Loucy (cell line): ENCODE measurements at regions not wholly inside any gene's neighbourhood (a gene's known extent, or its start where the extent isn't known, plus 50 kb on each side); places are given as distances from the start of the nearest gene placed in this dataset.

Experiments used
- EZH2phosphoT487 ChIP-seq: fragments of 200-600 bp; IDR thresholded peaks from 2 replicates; pipeline ENCODE4 v1.6.1; 2018; ENCODE audit warnings: antibody characterized with exemption, mild to moderate bottlenecking, moderate library complexity, borderline replicate concordance
- TF ChIP-seq, protein P1 (sequence below): fragments of 200-600 bp; sonication (generic); conservative IDR thresholded peaks from 2 replicates; pipeline ENCODE4 v1.5.1; 2014; ENCODE audit warnings: mild to moderate bottlenecking, antibody characterized with exemption, low read length

DNA sequence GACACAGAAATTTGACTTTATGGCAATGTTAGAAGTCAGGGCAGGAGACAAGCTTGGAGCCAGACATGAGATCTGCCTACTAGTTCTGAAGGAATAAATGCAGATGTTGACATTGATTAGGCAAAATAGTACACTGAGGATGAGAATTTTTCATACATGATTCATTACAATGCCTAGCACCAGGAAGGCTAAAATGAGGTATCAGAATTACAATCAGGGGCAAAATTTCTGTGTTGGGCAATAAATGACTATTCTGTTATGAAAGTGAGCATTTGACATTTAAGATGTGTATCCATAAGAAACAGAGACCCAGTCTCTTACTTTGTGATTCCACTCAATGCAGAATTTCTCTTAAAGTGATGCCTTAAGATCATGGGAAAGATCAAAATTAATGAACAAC is 92.4 kb upstream of the CDH10 start:
- TF ChIP-seq, protein P1, sequence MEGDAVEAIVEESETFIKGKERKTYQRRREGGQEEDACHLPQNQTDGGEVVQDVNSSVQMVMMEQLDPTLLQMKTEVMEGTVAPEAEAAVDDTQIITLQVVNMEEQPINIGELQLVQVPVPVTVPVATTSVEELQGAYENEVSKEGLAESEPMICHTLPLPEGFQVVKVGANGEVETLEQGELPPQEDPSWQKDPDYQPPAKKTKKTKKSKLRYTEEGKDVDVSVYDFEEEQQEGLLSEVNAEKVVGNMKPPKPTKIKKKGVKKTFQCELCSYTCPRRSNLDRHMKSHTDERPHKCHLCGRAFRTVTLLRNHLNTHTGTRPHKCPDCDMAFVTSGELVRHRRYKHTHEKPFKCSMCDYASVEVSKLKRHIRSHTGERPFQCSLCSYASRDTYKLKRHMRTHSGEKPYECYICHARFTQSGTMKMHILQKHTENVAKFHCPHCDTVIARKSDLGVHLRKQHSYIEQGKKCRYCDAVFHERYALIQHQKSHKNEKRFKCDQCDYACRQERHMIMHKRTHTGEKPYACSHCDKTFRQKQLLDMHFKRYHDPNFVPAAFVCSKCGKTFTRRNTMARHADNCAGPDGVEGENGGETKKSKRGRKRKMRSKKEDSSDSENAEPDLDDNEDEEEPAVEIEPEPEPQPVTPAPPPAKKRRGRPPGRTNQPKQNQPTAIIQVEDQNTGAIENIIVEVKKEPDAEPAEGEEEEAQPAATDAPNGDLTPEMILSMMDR = no peak
- no peak for TF ChIP-seq EZH2phosphoT487
